T-helper 2 cell treated with Interferon-gamma antibody and Interleukin-4, amounts not matched to agents 100 ng/mL and 5 ng/mL, for 36 hours (primary cell): ENCODE measurements at regions not wholly inside any gene's neighbourhood (a gene's known extent, or its start where the extent isn't known, plus 50 kb on each side); places are given as distances from the start of the nearest gene placed in this dataset.

ENCODE experiments used
- intact Hi-C: fragments of 100-400 bp; cut with micrococcal nuclease; formaldehyde crosslinking; loops from one replicate; pipeline ENCODE4 v1.15.1; 2023

DNA sequence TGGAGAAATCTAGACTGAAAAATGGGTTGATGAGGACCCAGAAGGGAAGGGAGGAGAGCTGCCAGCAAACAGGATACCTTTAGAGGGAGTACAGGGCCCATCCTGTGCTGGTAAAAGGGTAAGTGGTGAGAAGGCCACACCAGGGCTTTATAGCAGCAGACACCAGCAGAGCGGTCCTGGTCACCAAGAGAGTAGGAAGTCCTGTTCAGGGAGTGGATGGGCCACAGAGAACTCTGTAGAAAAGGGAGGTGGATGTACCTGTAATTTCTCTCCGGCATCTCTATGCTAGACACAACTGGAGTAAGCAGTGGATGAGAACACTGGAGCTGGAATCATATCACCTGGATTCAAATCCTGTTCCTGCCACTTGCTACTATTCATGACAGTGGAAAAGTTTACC is 867.2 kb downstream of the CCSER2 start:
- intact Hi-C loops: no loop called here

DNA sequence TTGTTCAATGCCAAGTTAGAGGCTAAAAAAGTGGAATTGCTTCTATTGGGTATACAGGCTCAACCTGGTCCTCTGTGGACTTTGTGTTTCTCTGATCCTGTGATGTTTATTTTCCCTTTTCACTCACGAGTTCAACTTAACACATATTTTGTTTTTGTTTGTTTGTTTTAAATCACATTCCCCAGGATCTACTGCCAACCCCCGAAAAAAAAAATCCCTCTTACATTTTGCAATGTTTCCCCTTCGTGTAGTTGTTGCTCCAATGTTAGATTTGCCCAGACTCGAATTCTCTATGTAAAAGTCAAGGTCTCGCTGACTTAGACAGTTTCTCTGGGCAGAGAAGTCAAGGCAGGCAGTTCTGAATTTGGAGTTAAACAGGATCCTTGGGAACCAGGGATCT is 876.4 kb downstream of the CCSER2 start:
- intact Hi-C loops: no loop called here

DNA sequence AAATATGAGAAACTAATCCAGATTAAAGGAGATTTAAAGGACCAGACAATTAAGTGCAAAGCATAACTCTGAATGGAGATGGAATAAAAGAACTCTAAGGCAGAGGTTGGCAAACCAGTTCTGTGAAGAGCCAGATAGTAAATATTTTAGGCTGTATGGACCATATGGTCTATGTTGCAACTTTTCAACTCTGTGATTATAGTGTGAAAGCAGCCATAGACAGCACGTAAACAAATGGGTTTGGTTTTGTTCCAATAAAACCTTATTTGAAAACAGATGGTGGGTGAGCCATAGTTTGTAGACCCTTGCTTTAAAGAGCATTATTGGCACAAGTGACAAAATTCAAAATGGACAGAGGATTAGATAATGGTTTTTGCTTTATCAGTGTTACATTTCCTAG is 884.1 kb downstream of the CCSER2 start:
- intact Hi-C loops: no loop called here

DNA sequence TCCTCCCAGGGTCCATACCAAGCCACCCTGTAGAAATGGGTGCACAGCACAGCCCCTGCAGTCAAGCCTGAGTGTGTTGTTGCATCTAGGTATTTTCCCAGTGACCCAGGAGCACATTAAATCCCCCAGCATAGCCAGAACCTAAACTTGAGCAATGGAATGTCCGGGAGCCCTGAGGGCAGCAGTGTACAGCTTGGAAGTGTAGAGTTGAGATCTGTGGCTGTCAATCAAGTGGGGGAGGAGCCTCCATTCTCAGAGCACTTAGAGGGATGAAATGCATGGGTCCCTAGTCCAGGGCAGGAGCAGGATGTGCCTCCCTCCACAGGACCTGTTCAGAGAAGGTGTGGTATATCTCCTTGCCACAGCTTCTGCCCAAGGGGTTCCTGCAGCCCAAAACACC is 885.1 kb downstream of the CCSER2 start:
- intact Hi-C loops: no loop called here

DNA sequence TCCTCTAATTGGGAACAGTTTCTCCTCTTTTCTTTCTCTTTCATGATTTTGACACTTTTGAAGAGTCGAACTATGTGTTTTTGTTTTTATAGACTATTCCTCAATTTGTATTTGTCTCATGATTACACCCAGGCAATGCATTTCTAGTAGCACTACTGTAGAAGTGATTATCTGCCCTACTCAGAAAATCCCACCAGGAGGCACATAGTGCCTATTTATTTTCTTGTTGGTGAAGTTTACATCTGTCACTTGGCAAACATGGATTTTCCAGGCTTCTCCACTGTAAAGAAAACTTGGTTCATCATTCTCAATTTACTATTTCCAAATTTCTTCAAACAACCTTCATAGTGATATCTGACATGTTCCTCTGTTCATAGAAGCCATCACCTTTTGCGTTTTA is 893.9 kb downstream of the CCSER2 start:
- intact Hi-C loops: no loop called here

DNA sequence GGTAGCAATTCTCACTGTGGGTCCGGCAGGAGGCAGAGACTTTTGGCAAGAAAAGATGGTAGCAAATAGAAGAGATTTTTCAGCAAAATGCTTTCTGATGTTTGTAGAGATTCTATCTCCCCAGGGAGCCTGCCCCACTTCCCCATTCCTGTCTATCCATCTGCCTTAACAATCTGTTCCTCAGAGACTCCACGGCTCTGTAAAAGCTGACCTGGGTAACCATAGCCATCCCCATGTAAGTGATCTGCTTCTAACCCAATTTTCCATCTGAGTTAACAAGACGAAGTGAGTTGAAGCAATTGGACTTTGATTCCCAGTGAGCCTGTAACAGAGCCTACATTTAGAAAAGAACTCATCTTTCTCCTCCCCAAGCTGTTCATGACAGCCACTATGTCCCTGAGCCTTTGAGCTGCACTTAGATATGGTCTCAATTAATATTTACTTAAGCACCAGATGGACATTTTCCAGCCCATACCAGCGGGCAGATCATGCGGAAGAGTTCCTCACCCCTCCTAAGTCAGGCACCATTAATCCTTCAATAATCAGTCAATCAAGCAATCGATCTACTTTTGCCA is 896.1 kb downstream of the CCSER2 start:
- intact Hi-C loops: no loop called here

DNA sequence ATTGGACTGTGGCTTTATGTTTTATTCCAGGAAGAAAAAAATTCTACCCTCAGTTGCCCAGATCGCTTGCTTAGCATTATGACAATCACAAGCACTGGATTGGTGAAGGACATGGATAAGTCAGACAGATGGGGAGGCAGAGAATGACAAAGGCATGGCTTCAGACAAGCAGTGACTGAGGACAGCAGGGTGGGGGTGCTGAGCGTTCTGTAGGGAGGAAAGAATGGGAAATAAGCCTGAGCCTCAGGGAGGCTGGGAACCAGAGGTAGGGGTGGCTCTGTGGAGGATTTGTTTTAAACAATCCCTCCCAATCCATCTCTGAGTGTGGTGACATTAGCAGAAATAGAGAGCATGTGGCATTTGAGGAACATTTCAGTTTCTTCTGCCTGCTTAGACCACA is 896.9 kb downstream of the CCSER2 start:
- intact Hi-C loops: no loop called here

DNA sequence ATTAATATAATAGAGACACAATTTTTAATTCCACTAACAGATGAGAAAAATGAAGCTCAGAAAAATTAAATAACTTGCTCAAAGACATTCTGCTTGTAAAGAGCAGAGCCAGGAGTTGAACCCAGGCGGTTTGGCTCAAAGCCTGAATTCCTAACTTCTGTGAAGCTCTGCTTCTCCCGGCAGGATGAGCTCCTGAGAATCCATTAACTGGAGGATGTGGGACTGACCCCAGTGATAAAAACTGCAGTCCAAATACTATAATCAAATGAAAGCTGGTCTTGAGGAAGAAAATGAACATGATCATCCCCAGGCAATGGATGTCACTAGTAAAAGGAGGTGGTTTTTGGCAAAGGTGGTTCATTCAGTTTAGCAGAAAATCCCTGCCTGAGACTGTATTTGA is 898.2 kb downstream of the CCSER2 start:
- intact Hi-C loops: no loop called here

DNA sequence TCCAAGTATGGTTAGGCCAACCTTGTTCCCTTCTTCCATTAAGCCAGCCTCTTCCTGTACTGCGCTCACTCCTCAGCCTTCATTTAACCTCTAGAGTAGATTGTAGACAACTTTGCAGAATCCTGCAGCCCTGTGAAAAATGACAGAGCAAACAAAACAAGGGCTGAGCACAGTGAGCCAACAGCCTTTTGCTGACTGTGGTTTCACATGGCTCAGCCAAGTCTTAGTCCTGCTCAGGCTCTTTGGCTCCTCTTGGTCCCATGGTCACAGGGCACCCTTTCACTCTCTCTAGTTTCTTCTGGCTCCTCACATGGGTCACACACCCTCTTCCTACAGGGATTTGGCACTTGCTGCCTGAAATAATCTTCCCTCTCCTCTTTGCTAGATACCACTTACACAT is 900.3 kb downstream of the CCSER2 start:
- intact Hi-C loops: no loop called here

DNA sequence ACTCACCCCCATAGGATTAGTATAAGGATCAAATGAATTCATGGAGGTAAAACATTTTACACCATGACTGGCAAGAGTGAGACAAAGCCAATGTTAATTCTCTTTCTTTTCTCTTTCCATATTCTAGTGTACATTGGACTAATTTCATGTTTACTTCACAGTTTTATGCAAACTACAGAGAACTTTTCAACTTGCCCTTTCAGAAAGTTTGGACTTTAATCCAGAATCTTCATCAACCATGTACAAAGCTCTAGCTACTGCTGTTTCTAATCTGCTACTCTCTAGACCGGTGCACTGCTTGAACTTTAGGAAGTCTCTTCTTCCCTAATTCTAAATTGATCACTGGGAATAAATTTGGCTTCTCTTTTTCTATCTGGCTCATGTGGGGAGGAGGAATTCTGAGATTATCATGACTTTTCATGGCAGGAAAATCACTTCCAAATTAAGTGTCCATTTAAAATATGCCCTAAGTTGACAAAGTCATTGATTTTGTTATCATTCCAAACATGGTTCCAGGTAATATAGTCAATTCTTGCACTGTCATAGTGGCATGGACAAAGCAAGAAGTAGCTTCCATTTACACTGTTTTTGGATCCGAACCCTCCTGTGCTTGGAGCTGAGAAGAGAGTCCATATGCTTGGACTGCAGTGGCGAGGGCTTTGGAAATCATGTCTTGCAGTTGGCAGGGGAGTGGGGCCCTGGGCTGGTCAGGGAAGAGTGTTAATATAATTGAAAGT is 903.3 kb downstream of the CCSER2 start:
- intact Hi-C loops: no loop called here

DNA sequence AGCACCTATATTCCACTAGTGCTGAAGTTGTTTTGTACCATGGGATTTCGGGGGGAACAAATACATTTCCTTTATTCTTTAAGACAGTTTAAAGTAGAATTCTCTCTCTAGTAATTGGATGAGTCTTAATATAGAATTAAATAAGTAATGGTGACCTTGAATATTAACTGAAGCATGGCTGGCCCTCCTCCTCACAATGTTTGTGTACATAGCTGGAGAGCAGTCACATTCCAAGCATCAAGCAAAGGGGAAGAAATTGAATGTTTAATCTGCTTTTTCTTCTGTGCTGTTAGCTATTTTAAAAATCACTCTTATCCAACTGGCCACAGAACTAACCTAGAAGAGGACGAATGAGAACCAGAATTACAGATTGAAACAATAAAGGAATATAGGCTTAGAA is 906.9 kb downstream of the CCSER2 start:
- intact Hi-C loops: no loop called here

DNA sequence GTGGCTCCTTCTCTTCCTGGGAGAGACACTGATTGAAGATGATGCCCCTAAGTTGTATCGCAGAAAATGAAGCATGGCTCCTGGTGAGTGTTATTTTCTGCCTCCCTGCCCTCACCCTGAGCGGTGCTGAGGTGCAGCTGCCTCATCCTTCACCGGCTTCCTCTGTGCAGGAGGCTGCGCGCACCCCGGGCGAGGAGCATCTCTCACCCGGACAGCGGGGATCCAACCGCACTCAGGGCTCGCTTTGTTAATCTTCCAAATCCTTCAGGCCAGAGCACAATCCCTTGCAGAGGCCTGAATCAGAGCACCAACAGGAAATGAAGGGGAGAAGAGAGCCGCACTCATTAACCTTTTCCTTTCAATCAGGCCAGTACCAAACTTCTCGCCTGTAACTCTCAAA is 910.3 kb downstream of the CCSER2 start:
- intact Hi-C loops: no loop called here

DNA sequence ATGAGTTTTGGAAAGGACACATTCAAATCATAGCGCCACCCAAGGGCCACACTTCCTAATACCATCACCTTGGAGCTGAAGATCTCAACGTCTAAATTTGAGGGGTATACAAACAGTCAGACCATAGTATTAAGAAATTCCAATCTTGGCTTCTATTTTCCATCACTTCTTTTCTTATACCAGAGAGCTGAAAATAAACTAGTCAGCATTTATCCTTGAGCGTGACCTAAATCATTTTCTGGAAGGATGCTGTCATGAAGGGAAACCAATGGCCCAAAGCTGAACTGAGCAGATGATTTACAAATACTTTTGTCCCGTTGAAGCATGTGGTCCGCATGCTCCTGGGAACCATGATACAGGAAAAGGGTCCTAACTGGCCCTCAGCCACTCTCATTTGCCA is 921.9 kb downstream of the CCSER2 start:
- intact Hi-C loops: no loop called here

DNA sequence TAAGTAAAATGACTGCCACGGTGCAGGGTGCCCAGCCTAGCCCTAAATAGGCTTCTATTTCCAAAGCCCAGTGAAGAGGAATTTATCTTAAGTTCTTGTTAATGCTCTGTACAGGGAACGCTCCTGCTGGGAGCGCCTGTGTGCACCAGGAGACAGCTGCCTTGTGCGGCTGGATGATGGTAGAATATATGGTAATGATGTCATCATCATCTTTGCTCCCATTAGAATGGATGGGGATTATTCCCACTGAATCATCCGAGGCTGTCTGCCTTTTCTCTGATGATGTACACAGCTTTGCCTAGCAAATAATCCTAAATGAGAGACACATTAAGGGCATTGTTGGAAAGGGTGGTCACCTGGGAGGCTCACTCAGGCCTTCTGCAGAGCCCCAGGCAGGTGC is 928.1 kb downstream of the CCSER2 start:
- intact Hi-C loops: no loop called here

DNA sequence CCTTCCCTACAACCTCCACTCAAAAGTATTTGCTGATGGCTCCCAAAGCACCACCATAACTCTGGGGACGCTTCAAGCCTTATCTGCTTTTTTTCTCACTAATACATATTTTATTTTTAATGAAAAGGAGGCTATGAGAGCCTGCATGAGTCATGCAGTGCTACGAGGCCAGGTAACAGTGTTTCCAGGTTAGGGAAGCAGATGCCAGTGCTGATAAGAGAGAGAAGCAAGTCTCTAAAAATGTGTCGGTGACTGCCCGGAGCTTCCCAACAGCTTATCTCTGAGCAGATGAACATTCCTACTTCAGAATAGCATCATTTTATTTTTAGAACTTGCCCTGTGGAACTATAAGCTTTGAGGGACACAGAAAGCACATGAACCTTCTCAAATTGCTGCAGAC is 931.5 kb downstream of the CCSER2 start:
- intact Hi-C loops: no loop called here

DNA sequence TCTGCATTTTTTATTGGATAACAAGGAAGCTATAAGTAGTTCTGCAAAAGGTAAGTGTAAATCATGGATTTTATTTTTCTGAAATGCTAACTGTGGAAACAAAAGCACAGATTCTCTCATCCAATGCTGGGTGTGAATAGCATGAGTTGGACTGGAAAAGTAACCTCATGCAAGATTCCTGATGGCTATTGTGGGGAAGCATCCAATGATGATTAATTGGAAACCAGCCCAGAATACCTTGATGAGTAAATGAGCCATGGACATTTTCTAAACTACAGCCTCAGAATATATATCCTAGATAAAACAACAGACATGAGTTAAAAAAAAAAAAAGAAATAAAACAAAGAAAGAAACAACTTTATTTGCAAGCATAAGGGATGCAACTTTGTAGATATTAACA is 934.6 kb downstream of the CCSER2 start:
- intact Hi-C loops: no loop called here

DNA sequence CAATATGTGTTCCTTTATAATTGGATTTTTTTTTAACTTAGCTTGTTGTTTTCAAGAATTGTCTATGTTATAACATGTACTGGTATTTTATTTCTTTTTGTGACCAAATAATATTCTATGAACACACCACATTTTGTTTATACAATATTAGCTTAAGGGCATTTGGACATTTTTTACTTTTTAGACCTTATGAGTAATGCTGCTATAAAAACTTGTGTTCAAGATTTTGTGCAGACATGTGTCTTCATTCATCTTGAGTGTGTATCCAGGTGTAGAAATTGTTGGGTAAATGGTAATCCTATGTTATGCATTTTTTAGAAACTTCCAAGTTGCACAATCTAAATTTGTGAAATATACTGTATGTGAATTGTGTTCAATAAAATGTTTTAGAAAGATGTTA is 936.7 kb downstream of the CCSER2 start:
- intact Hi-C loops: no loop called here

DNA sequence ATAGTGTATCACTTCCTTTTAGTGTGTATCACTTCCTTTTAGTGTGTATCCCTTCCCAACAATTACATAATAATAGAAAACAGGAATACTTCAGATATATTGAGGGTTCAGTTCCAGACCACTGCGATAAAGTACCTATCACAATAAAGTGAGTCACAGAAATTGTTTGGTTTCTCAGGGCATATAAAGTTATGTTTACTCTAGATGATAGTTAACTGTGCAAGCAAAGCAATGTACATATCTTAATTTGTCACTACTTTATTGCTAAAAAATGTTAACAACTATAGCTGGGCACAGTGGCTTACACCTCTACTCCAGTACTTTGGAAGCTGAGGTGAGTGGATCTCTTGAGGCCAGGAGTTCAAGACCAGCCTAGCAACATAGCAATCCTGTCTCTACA is 938.4 kb downstream of the CCSER2 start:
- intact Hi-C loops: no loop called here

DNA sequence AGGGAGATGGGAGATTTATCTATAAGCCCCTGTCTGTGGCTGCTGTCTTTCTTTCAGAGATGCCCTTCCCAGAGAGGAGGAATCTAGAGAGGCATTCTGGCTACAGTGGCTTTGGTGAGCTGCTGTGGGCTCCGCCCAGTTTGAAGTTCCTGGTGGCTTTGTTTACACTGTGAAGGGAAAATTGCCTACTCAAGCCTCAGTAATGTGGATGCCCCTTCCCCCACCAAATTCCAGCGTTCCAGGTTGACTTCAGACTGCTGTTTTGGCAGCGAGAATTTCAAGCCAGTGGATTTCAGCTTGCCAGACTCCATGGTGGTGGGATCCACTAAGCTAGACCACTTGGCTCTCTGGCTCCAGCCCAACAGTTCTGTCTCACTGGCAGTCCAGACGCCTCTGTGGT is 951.6 kb downstream of the CCSER2 start:
- intact Hi-C loops: no loop called here

DNA sequence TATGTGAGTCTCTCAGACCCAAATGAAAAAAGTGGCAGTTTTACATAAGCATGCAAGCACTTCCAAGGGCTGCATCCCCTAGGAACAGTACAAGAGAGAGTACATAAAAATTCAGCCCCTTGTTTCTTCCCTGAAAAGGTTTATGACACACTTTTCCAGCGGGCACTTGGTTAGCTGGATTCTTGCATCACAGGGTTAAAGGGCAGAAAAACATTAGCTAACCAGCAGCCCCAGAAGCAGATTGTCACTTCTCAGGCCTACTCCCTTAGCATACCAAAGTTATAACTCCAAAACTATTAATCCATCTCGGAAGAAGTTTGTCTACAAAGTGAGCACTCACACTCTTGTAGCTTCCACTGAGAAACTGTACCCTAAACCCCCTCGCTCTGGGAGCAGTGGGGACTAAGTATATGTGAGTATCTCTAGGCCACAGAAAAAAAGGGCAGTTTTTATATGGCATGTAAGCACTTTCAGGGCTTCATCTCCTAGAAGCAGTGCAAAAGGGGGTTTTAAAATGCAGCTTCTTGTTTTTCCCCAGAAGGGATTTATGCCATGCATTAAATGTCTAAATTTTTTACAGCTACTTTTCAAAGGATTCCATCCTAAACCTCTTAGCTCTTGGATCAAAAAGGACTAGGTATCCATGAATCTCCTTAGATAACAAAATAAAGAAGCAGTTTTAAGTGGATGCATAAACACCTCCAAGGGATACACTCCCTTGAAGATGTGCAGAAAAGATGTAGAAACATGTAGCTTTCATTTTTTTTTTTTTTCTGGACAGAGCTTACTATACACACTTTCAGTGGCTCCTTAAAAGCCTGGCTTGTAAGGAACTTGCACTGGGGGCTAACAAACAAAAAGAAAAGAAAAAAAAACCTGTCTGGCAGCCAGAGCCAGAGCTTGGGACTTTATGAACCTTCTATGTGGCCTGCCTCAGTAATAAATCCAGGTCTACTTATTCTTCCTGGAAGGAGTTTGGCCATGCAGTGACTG is 956.7 kb downstream of the CCSER2 start:
- intact Hi-C loops: no loop called here

DNA sequence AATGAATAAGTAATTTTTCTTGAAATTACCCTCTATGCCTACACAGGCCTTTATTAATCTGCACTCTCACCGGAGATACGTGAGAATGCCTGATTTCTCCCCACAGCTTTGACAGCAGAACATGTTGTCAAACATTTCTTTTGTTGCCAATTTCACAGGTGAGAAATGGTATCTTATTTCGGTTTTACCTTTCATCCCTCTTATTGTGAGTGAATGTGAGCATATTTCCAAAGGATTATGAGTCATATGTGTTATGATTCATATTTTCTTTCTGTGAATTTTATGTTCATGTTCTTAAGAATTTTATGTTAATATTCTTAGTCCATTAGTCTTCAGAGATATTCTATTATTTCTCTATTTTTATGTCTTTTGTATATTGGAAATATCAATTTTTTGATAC is 965.1 kb downstream of the CCSER2 start:
- intact Hi-C loops: no loop called here

DNA sequence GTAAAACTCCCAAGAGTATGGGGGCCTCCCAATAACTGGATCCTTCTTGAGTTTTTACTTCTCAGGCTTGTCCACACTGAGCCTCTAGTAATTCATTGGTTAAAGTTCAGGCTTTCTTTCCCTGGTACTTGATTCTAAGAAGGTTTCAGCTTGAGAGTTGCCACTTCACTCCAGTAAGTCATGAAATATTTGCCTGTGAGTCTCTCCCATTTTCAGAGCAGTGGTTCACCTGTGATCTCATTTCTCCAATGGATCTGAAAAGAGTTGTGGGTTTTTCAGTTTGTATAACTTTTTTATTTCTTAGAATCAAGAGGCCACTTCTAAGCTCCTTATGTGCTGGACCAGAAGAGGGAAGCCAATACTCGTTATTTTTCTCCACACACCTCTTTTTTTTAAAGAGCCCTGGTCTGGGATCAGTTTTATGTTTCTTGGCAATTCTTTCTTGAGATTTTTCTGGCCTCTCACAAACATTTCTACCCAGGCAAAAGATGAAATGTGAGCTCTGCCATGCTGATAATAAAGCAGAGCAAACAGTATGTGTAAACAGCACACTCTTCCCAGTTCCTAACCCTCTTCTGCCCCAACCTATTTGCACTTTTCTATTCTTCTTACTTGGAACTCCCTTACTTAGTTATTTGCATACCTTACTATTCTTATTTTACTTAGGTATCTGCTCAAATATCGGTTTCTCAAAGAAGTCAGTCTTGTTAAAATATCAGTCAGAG is 983.4 kb downstream of the CCSER2 start:
- intact Hi-C loops: no loop called here
